Middle frontal gyrus (tissue), 1 donor: ENCODE measurements at regions not wholly inside any gene's neighbourhood (a gene's known extent, or its start where the extent isn't known, plus 50 kb on each side); places are given as distances from the start of the nearest gene placed in this dataset.

Experiments used
- DNase-seq: peaks from one replicate; pipeline ENCODE4 v3.0.0-alpha.2; 2015; ENCODE audit warnings: low spot score; ENCODE audit errors: extremely low spot score

GRCh38 chr3:18483226-18483625 lies 58.1 kb upstream of the SATB1 start:
- DNase-seq, result no peak

GRCh38 chr3:18481946-18482548 lies 56.9 kb upstream of the SATB1 start:
- DNase-seq, result no peak

- no peak for DNase-seq
Observed at GRCh38 chr3:18477620-18478019, 52.5 kb upstream of the SATB1 start.
